IPS DF 6.9 (cell line): ENCODE measurements at regions not wholly inside any gene's neighbourhood (a gene's known extent, or its start where the extent isn't known, plus 50 kb on each side); places are given as distances from the start of the nearest gene placed in this dataset.

Source experiments
- DNase-seq: peaks from one replicate; pipeline ENCODE4 v3.0.0-alpha.2; 2013; ENCODE audit warnings: low read depth, low spot score
- H3K27ac ChIP-seq: one replicate; pipeline ENCODE4 v1.5.1; 2013; ENCODE audit warnings: low read length, control low read depth
- H3K27me3 ChIP-seq: 2 replicates; pipeline ENCODE4 v1.6.1; 2013; ENCODE audit warnings: mild to moderate bottlenecking, low read length; ENCODE audit not compliant: control insufficient read depth, insufficient read depth
- H3K36me3 ChIP-seq: 2 replicates; pipeline ENCODE4 v1.6.1; 2013; ENCODE audit warnings: low read length; ENCODE audit not compliant: control insufficient read depth, insufficient read depth
- H3K4me1 ChIP-seq: 2 replicates; pipeline ENCODE4 v1.6.1; 2013; ENCODE audit warnings: low read length; ENCODE audit not compliant: control insufficient read depth, insufficient read depth
- H3K4me3 ChIP-seq: 2 replicates; pipeline ENCODE4 v1.5.1; 2013; ENCODE audit warnings: mild to moderate bottlenecking, low read length
- H3K9me3 ChIP-seq: 2 replicates; pipeline ENCODE4 v1.6.1; 2013; ENCODE audit warnings: low read length, inconsistent platforms; ENCODE audit not compliant: control insufficient read depth, insufficient read depth
- WGBS: extraction: QIAGEN DNeasy Blood & Tissue Kit; methylation state at CpG from one replicate; pipeline ENCODE4 v1.1.7; 2013; ENCODE audit warnings: mixed read lengths, missing lambda C conversion rate; ENCODE audit not compliant: insufficient read length, insufficient coverage; 5-methylcytosine and 5-hydroxymethylcytosine counted together

DNA sequence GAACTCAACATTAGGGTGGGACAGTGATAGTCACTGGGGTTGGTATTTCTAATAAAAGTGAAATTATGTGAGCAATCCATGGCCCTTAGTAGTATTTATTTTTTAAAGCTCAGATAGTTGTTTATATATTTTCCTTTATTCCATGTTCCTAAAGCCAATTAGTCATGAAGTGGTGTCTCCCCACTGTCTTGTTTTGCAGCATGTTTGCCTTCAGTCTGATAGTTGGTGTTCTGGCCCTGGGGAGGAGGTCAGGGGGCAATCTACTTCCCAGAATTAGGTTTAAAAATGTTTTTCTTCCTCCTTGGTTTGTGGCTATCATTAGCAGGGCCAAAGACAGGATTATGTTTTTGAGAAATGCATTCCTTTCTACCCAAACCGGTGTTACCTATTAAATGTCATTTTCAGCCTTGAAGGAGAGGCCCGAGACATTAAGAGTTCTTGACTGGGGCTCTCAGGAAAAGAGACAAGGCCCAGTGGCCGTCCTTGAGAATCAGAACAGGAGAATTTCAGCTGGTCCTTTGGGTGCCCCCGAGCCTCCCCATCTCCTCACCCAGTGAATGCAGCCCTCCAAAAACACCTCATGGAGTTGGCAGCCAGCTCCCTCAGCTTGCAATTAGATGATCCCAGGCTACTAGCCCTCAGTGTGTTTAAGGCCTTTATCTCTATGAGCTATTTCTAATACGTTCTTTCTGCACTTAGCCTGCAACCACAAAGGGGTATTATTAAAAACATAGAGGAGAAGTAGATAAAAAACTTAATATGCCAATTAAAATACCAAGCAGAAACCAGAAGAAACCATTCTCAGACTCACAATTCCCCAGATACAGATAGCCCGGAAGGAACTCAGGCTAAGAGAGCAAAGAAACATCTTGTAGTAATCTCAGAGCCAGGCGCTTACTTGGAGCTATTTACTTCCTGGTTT, 71.3 kb upstream of the NGF start:
- Histone ChIP-seq H3K9me3 (no peaks in the 10 kb centered on the region), H3K27ac (no peak overlapping the region), H3K36me3 (no peaks in the 10 kb centered on the region), H3K27me3 (no peaks in the 10 kb centered on the region; the same call in 1 of the 2 replicates), H3K4me3 (no peak overlapping the region), H3K4me1 (peaks cover 2% of the 10 kb centered on the region; the same call in 1 of the 2 replicates)
- DNase-seq: no peak
- no CpG with 5 or more reads among the region's 7 CpGs for WGBS

DNA sequence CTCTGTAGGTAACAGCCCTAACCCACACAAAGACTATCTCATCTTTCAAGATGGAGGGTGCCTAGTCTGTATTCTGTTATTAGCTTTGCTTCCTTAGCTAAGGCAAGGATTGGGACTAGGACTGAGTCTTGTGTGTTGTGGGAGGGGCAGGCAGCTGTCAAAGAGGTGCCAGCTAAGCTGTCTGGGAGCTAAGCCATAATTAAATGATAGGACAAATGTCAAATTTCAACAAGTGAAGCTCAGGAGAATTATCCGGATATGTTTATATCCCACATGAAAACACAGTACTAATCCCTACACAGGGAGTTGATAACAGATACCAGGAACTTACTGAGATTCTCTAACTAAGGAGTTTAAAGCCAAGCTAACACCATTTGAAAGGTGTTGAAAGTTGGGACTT, 70.5 kb upstream of the NGF start:
- Histone ChIP-seq H3K4me3 (no peak overlapping the region), H3K36me3 (no peaks in the 10 kb centered on the region), H3K27ac (no peak overlapping the region), H3K27me3 (no peaks in the 10 kb centered on the region; the same call in 1 of the 2 replicates), H3K4me1 (peaks cover 2% of the 10 kb centered on the region; the same call in 1 of the 2 replicates), H3K9me3 (no peaks in the 10 kb centered on the region)
- no CpG with 5 or more reads among the region's 1 CpG for WGBS
- no peak for DNase-seq

DNA sequence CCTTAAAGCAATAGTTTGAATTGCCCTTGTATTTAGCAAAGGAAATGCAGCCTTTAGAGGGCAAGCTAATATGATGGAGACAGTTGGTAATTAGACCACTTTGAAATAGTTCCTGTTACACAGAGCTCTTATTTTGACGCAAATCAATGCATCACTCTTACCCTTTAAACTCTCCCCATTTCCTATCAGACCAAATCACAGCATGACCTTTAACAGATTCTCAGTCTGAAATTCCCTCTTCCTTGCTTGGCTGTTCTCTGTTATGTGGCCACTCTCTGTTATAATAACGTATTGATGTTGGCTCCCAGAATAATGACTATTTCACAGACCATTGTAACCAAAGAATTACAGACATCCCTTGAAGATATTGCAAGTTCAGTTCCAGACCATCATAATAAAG, 66.9 kb upstream of the NGF start:
- DNase-seq: no peak
- H3K4me3 ChIP-seq: no peak overlapping the region
- H3K27me3 ChIP-seq: no peaks in the 10 kb centered on the region
- no peaks in the 10 kb centered on the region for H3K36me3 ChIP-seq
- no peaks in the 10 kb centered on the region for H3K9me3 ChIP-seq
- H3K4me1 ChIP-seq: peaks cover 2% of the 10 kb centered on the region; the same call in 1 of the 2 replicates
- H3K27ac ChIP-seq: no peak overlapping the region
- no CpG with 5 or more reads among the region's 2 CpGs for WGBS

DNA sequence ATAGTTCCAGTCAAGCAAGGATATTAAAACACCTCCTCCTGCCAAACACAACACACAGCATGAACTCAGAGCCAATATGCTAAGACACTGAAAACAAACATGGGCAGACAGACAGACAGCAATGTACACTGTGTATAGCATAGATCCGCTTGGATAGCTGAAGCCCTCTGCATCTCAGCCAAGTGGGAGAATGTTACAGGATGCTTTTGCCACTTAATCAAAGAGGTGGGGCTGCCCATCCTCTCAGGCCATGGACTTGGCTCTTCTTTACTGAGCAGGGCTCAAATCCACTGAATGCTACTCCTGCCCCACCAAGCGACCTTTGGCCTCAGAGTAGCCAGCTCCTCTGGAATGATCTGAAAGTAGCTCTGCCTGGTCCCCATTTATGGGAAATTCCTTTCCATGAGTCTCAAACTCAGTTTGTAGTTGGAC, 64.7 kb upstream of the NGF start:
- no peaks in the 10 kb centered on the region for H3K9me3 ChIP-seq
- WGBS: no CpG with 5 or more reads among the region's 2 CpGs
- H3K36me3 ChIP-seq: no peaks in the 10 kb centered on the region
- peaks cover 2% of the 10 kb centered on the region; the same call in 1 of the 2 replicates for H3K4me1 ChIP-seq
- no peaks in the 10 kb centered on the region for H3K27me3 ChIP-seq
- H3K4me3 ChIP-seq: no peak overlapping the region
- H3K27ac ChIP-seq: no peak overlapping the region
- DNase-seq: no peak

DNA sequence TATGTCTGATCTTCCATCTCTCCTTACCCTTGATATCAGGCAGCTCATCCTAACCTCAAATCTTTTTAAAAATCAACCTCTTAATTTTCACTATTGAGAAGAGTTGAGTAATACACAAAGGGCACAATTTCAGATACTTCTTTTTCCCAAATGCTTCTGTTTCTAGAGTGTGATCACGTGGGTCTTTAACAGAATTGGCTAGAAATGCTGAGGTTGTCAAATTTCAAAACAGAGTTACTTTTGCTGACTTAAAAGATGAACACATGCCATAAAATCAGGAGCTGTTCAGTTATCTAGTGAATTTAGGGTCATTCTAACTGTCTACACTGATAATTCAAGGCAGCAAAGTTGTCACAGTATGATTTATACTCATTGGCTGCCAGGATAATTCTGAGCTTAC, 63.6 kb upstream of the NGF start:
- H3K9me3 ChIP-seq: no peaks in the 10 kb centered on the region
- no peaks in the 10 kb centered on the region for H3K36me3 ChIP-seq
- H3K27ac ChIP-seq: no peak overlapping the region
- no peaks in the 10 kb centered on the region for H3K27me3 ChIP-seq
- DNase-seq: no peak
- WGBS: no CpG with 5 or more reads among the region's 1 CpG
- peaks cover 2% of the 10 kb centered on the region; the same call in 1 of the 2 replicates for H3K4me1 ChIP-seq
- no peak overlapping the region for H3K4me3 ChIP-seq

DNA sequence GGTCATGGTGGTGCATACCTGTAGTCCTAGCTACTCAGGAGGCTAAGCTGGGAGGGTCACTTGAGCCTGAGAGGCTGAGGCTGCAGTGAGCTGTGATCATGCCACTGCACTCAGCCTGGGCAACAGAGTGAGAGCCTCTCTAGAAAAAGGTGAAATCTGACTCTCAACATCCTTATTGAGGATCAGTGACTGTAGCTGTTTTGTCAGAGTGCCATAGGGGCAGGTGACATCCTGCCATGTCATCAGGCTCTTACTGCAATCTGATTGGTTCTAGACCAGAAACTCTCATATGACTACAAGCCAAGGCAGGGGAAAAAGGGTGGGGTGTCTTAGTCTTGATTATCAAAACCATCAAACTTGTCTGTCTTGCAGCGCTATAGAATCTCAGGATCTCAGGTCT, 62.8 kb upstream of the NGF start:
- WGBS: no CpG with 5 or more reads among the region's 1 CpG

DNA sequence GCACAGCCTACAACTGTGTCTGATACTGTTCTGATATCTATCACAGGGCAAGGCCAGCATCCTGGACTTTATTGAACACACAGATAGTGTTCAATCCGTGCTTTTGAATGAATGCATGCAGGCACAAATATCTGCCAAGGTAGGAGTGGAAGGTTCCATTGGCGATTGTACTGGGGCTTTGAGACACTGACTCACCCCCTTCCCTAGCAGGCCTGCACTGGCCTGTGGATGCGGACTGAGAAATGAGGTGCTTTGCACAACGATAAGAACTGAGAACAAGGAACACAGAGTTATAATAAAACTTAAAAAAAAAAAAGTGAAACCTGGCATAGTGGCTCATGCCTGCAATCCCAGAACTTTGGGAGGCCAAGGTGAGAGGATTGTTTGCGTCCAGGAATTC, 62.4 kb upstream of the NGF start:
- Histone ChIP-seq H3K4me3 (no peak overlapping the region), H3K27me3 (no peaks in the 10 kb centered on the region), H3K36me3 (no peaks in the 10 kb centered on the region), H3K27ac (no peak overlapping the region), H3K9me3 (no peaks in the 10 kb centered on the region), H3K4me1 (peaks cover 2% of the 10 kb centered on the region; the same call in 1 of the 2 replicates)
- no peak for DNase-seq
- WGBS: no CpG with 5 or more reads among the region's 5 CpGs

More for the DNA sequence above, 62.8 kb upstream of the NGF start:
- Histone ChIP-seq H3K27ac (no peak overlapping the region), H3K4me3 (no peak overlapping the region), H3K27me3 (no peaks in the 10 kb centered on the region), H3K36me3 (no peaks in the 10 kb centered on the region), H3K9me3 (no peaks in the 10 kb centered on the region), H3K4me1 (peaks cover 2% of the 10 kb centered on the region; the same call in 1 of the 2 replicates)
- DNase-seq: no peak

DNA sequence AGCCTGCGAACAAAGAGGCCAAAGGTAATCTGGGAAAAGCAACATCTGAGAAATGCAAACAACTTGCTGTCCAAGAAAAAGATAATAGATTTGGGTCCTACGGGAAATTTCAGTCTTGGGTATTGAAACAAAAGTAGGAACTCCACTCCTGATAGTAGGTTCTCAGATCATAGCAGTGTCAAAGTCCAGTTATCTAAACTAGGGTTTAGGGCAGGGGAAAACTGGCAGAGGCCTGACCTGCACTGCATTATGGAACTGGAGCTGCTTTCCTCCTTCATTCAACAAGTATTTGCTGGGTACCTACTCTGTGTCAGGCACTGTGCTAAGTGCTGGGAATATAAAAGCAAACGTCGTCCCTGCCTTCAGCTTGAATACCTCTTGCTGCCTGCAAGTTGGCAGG, 60.7 kb upstream of the NGF start:
- WGBS: no CpG with 5 or more reads among the region's 4 CpGs
- H3K4me1 ChIP-seq: no peaks in the 10 kb centered on the region
- DNase-seq: no peak

More for the DNA sequence above, 60.7 kb upstream of the NGF start:
- H3K27me3 ChIP-seq: no peaks in the 10 kb centered on the region
- no peaks in the 10 kb centered on the region for H3K36me3 ChIP-seq
- H3K9me3 ChIP-seq: no peaks in the 10 kb centered on the region
- H3K4me3 ChIP-seq: no peak overlapping the region
- no peak overlapping the region for H3K27ac ChIP-seq
